ENCODE measurements at regions not wholly inside any gene's neighbourhood (a gene's known extent, or its start where the extent isn't known, plus 50 kb on each side); places are given as distances from the start of the nearest gene placed in this dataset.
"Not testable (repeated sequence)": the region's sequence is repeated elsewhere in the genome, so short reads cannot be mapped to it uniquely, and the experiment has no call there.

DNA sequence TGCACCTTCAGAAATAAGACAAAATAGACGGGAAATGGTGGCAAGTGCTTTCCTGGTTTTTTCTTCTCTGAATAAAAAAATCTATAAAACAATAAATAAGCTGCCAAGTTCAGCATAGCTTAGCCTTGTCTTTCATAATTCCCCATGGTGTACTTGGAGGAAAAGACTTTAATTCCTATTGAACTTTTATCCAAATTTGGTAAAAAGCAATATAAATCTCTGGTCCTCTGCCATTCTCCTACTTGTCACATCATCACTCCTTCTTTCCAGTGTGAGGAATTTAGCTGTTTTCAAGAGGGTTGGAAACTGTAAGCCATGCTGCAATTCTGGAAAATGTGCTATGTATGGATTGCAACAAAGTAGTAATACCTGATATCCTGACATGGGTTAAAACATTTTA lies 551.8 kb upstream of the KIF2B start:
- no peak for DNase-seq (ENCODE audit: low read depth)
- in situ Hi-C loops (cut with HindIII; ENCODE audit: low pct_unique_long_range_greater_than_20kb, low sequenced_read_pairs): no loop called here

DNA sequence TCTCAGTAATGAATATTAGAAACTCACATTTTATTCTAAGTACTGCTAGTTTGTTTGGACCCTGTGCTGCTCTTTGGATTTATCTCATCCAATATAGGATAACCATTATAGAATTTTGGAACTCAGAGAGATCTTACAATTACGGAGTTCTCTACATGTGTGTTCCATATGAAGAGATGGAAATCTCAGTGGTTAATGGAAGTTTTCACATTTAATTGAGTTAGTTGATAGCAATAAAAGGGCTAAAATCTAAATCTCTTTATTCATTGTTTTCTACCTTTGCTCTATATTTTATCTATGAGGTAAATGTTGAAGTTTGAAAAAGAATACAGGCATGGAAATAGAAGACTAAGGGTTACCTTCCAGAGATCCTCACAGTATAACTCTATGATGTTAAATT lies 558.0 kb upstream of the KIF2B start:
- DNase-seq (ENCODE audit: low read depth): no peak
- in situ Hi-C loops (cut with HindIII; ENCODE audit: low pct_unique_long_range_greater_than_20kb, low sequenced_read_pairs): no loop called here

DNA sequence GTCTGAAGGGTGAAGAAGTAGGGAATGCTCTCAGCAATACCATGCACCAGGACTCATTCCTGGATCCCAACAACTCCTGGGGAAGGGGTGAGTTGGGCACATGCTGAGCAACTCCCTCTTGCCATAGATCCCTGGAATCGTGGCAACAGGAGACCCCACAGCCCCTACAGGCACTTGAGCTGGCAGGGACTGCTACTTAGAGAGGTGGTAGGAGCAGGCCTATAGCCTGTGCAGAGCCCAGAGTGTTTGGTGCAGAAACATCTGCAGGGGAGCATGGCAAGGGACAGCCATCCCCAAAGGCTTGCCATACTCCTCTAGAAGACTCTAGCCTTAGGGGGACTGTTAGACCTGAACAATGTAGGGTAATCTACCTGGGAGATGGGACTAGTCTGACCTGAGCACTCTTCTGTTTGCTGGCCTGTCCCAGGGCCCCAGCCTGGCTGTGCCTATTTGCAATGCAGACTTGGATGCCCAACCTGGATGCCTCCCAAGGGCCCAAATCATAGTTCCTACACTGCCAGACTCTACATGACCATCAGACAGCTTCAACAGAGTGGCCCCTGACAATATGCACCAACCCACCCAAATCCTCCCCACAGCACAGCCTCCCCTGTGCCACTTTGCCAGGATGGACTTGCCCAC lies 568.6 kb upstream of the KIF2B start:
- no peak for DNase-seq (ENCODE audit: low read depth)
- in situ Hi-C loops (cut with HindIII; ENCODE audit: low pct_unique_long_range_greater_than_20kb, low sequenced_read_pairs): no loop called here

DNA sequence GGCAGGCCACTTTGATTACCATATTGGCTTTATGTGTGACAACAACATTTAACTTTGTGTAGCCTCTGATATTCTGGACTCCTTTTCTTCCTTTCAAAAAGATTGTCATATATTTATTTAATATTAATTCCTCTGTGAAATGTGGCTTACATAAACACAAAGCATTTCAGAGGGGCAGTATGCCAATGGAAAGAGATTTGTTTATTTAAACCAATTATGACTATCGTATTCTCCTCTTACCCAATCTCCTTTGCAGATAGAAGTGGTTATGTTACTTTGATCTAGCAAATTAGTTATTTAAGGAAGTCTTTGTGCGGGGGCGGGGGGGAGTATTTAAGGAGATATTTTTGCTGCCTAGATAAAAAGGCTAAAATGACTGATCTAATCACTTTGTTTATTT lies 573.7 kb upstream of the KIF2B start:
- in situ Hi-C loops (cut with HindIII; ENCODE audit: low pct_unique_long_range_greater_than_20kb, low sequenced_read_pairs): no loop called here
- no peak for DNase-seq (ENCODE audit: low read depth)

DNA sequence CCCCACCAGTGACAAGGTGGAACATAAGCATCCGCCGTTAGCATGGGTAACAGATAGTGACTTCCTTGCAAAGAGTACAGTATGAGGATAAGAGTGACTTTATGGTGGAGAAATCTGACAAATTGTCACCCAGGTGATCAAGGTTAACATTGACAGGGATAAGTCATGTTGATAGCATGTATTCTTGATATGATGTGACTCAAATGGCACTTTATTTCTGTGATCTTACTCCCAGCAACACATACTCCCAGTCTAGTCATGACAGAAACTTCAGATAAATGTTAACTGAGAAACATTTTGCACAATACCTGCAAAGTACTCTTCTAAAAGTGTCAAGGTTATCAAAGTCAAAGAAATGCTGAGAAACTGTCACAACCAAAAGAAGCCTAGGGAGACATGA lies 588.6 kb upstream of the KIF2B start:
- DNase-seq (ENCODE audit: low read depth): no peak

DNA sequence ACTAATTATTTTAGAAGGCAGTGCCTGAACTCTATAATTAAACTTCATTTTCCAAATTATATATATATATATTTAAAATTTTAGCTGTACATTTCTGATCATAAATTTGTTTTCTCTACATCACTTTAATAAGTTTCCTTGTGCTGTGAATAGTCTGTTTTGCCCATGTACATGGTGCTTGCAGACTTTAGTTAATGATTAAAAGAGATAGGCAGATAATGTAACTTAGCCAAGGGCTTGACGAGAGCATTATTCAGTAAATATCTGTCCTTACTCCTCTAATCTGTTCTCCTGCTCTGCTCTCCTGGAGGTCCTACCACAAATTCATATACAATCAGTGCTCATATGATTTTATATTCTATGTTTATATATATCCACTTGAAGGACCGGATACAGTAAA lies 595.2 kb upstream of the KIF2B start:
- in situ Hi-C loops (cut with HindIII; ENCODE audit: low pct_unique_long_range_greater_than_20kb, low sequenced_read_pairs): no loop called here
- no peak for DNase-seq (ENCODE audit: low read depth)

More for the DNA sequence above, 588.6 kb upstream of the KIF2B start:
- in situ Hi-C loops (cut with HindIII; ENCODE audit: low pct_unique_long_range_greater_than_20kb, low sequenced_read_pairs): no loop called here

DNA sequence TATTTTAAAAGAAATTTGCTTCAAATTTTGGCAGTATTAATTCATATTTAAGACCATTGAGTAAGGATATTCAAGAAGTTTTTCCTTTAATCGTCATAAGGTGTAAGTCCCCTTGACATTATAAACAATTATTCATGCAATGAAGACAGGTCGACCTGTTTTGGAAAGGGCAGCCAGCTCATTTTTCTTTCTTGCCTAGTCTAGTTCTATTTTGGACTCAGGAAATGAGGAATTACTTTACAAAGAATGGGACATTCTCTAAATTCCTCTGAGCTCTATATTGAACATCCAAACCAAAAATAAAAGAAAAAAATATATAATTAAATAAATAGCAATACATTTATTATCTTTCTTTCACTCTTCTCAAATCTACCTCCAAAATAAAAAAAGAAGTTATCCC lies 595.6 kb upstream of the KIF2B start:
- DNase-seq (ENCODE audit: low read depth): no peak
- in situ Hi-C loops (cut with HindIII; ENCODE audit: low pct_unique_long_range_greater_than_20kb, low sequenced_read_pairs): no loop called here

DNA sequence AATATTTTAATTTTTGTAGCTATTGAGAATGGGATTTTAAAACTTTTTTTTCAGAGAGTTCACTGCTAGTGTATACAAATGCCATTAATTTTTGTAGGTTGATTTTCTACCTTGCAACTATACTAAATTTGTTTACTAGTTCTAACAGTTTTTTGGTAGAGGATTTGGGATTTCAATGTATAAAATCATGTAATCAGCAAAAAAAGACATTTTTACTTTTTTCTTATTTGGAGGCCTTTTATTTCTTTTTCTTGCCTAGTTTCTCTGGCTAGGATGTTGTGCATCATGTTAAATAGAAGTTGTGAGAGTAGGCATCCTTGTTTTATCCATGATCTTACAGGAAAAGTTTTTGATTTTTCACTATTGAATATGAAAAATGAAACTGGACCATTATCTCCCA lies 602.9 kb upstream of the KIF2B start:
- in situ Hi-C loops (cut with HindIII; ENCODE audit: low pct_unique_long_range_greater_than_20kb, low sequenced_read_pairs): no loop called here
- no peak for DNase-seq (ENCODE audit: low read depth)

DNA sequence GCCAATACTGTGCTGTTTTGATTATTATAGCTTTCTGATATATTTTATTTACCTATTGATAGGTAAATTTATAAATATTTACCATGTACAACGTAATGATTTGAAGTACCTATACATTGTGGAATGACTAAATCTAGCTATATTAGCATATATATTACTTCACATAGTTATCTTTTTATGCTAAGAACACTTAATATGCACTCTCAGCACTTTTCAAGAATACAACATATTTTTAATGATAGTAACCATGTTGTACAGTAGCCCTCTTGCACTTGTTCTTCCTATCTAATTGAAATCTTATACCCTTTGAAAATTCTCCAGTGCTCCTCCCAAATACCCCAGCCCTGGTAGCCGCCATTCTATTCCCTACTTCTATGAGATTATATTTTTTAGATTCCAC lies 604.0 kb upstream of the KIF2B start:
- no peak for DNase-seq (ENCODE audit: low read depth)
- in situ Hi-C loops (cut with HindIII; ENCODE audit: low pct_unique_long_range_greater_than_20kb, low sequenced_read_pairs): no loop called here

DNA sequence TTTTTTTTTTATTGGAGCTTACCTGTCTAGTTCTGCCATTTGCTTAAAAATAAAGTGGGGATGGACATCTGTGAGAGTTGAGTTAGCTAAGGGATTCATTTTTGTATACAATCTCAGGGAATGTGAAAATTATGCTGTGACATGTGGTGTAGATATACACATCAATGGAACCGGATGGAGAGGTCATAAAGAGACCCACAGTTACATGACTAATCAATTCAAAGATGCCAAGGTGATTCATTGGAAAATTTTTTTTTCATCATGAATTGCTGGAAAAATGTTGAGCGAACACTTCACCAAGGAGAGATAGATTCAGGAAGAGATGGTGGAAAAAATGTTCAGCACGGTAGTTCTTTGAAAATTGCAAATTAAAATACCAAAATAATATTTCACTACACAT lies 605.4 kb upstream of the KIF2B start:
- no peak for DNase-seq (ENCODE audit: low read depth)

DNA sequence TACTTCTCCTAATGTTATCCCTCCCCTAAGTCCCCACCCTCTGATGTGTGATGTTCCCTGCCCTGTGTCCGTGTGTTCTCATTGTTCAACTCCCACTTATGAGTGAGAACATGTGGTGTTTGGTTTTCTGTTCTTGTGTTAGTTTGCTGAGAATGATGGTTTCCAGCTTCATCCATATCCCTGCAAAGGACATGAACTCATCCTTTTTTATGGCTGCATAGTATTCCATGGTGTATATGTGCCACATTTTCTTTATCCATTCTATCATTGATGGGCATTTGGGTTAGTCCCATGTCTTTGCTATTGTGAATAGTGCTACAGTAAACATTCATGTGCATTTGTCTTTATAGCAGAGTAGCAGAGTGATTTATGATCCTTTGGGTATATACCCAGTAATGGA lies 613.8 kb upstream of the KIF2B start:
- DNase-seq (ENCODE audit: low read depth); in situ Hi-C loops (cut with HindIII; ENCODE audit: low pct_unique_long_range_greater_than_20kb, low sequenced_read_pairs): not testable (repeated sequence)

More for the DNA sequence above, 605.4 kb upstream of the KIF2B start:
- in situ Hi-C loops (cut with HindIII; ENCODE audit: low pct_unique_long_range_greater_than_20kb, low sequenced_read_pairs): no loop called here

DNA sequence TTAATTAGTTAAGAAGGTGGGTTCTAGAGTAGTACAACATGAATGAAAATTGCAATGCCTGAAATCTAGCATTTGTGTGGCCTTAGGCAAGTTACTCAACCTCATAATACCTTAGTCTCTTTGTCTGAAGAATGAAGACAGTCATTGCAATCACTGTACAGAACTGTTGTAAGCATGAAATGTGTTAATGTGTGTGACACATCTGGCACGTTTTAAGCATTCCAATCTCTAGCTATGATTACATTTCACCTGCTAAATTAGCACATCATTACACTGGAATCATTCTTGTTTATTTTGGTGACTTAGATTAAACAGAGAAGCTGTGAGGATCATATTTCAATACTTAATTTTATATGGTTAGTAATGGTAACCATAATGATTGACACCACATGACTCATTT lies 629.7 kb upstream of the KIF2B start:
- in situ Hi-C loops (cut with HindIII; ENCODE audit: low pct_unique_long_range_greater_than_20kb, low sequenced_read_pairs): no loop called here
- no peak for DNase-seq (ENCODE audit: low read depth)

DNA sequence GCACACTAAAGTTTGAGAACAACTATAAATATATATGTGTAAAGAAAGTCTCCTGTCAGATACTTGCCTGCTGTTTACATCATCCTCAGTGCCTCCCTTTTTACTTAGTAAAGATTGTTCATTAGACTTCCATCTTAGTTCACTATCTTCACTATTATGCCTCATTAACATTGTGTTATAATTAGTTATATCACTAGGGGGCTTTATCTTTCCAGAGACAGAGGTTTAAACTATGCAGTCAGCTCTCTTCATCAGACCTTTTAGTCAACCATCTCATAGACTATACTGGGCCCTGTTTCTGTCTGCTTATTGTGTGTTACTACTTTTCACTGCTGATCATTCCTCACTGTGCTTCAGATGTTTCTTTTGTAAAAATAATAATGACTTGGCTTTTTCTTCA lies 630.8 kb upstream of the KIF2B start:
- in situ Hi-C loops (cut with HindIII; ENCODE audit: low pct_unique_long_range_greater_than_20kb, low sequenced_read_pairs): no loop called here
- DNase-seq (ENCODE audit: low read depth): no peak

DNA sequence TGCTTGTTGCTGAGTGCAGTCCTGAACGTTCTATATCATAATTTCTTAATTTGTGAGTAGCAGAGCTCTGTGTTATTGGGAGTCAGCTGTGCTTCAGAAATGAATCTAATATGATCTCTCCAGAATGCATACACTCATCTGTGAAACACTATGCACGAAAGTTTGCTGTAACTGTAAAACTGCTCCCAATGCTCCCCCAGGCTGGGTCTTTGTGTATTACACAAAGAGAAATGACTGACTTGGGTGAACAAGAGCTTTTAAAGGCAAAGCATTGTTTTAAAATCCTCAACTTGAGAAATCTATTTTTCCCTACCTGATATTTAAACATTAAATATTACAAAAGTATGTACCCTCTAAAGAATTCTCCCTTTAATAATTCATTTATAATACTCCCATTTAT lies 636.7 kb upstream of the KIF2B start:
- in situ Hi-C loops (cut with HindIII; ENCODE audit: low pct_unique_long_range_greater_than_20kb, low sequenced_read_pairs): no loop called here
- no peak for DNase-seq (ENCODE audit: low read depth)

DNA sequence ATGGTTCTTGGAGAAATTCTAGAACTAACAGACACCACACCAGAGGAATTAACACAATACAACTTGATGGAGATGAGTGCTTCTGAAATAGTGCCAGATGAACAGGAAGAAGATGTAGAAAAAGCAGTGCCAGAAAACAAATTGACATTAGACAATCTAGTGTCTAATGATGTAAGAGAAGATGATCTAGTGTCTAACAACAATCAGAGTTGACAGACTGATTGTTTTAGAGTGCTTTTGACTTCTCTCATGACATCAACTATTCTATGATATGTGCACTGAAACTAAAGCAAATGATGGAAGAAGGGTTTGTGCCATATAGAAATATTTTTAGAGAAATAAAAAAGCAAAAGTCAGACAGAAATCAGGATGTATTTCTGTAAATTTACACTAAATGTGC lies 646.1 kb upstream of the KIF2B start:
- in situ Hi-C loops (cut with HindIII; ENCODE audit: low pct_unique_long_range_greater_than_20kb, low sequenced_read_pairs): no loop called here
- no peak for DNase-seq (ENCODE audit: low read depth)

DNA sequence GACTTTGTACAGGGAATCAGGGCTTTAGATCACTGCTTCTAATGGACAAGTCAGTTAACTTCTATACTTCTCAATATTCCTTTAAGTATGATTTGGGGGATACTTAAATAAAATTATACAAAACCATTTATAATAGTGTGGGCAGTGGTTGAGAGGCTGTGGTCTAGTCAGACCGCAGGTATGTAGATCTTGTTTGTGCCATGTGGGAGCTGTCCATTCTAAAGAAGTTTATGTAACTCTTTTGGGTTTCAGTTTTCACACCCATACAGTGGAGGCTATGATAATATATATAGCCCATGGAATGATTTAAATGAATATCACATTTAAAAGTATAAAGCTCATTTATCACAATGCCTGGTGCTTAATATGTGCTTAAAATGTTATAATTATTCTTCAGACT lies 654.3 kb upstream of the KIF2B start:
- DNase-seq (ENCODE audit: low read depth): no peak
- in situ Hi-C loops (cut with HindIII; ENCODE audit: low pct_unique_long_range_greater_than_20kb, low sequenced_read_pairs): no loop called here

DNA sequence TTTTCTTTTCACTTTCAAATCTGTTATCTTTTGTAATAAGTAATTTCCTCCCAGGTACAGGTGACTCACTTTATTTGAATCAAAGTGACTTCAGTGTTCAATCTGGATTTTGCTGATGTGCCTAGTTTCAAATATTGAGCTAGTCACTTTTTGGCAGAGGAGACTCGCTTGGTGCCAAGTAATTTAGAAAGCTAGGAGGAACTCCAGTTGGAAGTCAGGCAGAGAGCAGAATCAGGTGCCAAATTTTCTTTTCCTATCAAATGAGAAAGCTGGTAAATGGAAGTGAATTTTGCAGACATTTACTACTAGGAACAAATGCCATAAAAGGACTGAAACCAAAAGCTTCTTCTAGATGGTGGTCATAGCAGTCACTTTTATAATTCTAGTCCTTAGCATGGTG lies 656.0 kb upstream of the KIF2B start:
- no peak for DNase-seq (ENCODE audit: low read depth)
- in situ Hi-C loops (cut with HindIII; ENCODE audit: low pct_unique_long_range_greater_than_20kb, low sequenced_read_pairs): no loop called here

DNA sequence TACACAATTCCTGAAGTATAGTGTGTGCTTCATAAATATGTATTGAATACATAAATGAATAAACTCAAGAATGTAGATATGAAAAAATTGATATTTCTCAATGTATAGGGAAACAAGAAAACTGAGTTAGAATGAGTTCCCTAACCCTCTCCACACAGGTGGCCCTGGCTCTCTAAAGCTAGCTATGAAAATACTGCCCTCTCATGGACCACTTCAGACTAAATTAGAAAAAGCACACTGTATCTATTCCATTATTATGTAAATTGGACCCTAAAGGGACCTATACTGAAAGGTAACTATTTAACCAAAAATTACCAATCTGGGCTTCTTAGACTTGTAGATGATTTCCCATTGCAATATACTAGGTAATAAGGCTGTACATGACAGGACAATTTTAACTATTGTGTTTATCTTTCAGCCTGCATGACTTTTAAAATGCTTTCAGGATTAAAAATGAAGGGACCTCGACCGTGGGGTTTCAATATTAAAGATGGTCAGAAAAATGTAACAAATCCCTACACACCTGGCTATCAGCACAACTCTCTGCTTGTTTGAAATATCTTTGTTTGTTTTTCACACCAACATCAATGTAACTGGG lies 672.5 kb upstream of the KIF2B start:
- DNase-seq (ENCODE audit: low read depth): no peak
- in situ Hi-C loops (cut with HindIII; ENCODE audit: low pct_unique_long_range_greater_than_20kb, low sequenced_read_pairs): no loop called here

DNA sequence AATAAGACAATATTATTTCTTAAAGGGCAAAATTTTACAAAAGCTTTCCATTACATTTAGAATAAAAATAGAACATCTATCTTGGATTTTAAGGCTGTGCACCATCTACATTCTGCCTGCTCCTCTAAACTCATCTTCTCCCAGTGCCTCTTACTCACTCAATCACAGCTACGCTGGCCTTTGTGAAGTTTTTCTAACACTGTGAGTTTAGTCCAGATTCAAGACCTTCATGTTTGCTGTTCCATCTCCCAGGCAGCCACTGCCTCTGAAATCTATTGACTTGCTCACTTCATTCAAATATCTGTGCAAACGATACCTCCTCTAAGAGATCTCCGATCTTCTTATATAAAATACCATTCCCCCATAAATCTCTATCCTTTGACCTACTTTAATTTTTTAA lies 673.4 kb upstream of the KIF2B start:
- no peak for DNase-seq (ENCODE audit: low read depth)
- in situ Hi-C loops (cut with HindIII; ENCODE audit: low pct_unique_long_range_greater_than_20kb, low sequenced_read_pairs): no loop called here

DNA sequence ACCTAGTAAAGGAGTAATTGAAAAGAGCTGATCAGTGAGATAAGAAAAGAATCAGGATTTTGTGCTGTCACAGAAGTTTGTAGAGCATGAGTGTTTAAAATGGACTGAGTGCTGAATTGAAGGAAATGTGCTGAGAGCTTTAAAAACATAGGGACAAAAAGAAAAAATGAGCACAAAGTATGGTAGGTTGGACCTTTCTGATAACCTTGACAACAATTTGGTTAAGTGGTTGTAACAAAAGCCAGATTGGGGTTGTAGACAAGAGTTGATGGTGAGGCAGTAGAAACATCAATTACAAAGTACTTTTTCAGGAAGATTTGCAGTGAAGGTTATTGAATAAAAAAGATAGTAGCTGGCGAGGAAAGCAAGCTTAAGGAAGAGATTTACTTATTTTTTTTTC lies 674.7 kb upstream of the KIF2B start:
- in situ Hi-C loops (cut with HindIII; ENCODE audit: low pct_unique_long_range_greater_than_20kb, low sequenced_read_pairs): no loop called here
- no peak for DNase-seq (ENCODE audit: low read depth)

Measured in Caki2 (cell line).